ENCODE measurements at regions not wholly inside any gene's neighbourhood (a gene's known extent, or its start where the extent isn't known, plus 50 kb on each side); places are given as distances from the start of the nearest gene placed in this dataset.
A peak's percentile ranks its signal among the peaks of the same experiment; 100 is the strongest.

DNA sequence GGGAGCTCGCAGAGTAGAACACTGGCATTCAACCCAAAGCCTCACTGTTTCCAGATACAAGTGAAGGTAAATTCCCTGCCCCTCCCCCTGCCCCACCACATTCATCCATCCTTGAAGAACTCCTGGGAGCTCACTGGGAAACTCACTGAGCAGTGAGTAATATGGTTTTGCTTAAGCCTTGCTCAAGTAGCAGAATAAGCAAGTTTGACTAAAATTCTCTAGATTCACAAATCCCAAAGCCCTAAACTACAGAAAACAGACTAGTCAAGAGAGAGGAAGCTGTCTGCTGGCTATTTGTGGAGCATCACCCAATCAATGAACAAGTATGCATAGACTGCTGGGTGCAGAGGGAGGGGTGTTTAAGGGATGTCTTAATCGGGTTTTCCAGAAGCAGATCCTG is 82.1 kb downstream of the UNC5CL start:
- H3K4me3 ChIP-seq (ENCODE audit: control insufficient read depth, low read depth, low read length) = no peak overlapping the region
- peak; percentile 24 for DNase-seq (ENCODE audit: low read depth)
- TF ChIP-seq, protein P1, sequence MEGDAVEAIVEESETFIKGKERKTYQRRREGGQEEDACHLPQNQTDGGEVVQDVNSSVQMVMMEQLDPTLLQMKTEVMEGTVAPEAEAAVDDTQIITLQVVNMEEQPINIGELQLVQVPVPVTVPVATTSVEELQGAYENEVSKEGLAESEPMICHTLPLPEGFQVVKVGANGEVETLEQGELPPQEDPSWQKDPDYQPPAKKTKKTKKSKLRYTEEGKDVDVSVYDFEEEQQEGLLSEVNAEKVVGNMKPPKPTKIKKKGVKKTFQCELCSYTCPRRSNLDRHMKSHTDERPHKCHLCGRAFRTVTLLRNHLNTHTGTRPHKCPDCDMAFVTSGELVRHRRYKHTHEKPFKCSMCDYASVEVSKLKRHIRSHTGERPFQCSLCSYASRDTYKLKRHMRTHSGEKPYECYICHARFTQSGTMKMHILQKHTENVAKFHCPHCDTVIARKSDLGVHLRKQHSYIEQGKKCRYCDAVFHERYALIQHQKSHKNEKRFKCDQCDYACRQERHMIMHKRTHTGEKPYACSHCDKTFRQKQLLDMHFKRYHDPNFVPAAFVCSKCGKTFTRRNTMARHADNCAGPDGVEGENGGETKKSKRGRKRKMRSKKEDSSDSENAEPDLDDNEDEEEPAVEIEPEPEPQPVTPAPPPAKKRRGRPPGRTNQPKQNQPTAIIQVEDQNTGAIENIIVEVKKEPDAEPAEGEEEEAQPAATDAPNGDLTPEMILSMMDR (conservative IDR thresholded peaks at IDR 0.05; ENCODE audit: control insufficient read depth, insufficient read depth, low read depth, low read length) = no peak

DNA sequence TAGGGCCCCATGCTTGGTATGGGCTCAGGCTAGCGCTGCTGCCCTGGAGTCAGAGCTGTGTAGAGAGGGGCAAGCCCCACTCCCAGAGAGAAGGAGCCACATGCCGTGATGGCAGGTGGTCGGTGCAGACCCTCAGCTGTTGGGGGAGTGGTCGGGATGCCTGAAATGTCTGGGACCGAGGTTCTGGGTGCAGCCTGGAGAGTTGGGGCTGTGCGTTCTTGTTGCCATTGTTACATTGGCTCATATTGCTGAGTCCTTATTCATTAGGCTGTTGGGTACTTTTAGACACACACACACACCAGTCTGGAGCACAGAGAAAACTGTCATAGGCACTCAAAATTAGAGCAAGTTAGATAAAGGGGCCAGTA is 83.9 kb downstream of the UNC5CL start:
- TF ChIP-seq, protein P1 (conservative IDR thresholded peaks at IDR 0.05; ENCODE audit: control insufficient read depth, insufficient read depth, low read depth, low read length) = no peak
- no peak for DNase-seq (ENCODE audit: low read depth)
- no peak overlapping the region for H3K4me3 ChIP-seq (ENCODE audit: control insufficient read depth, low read depth, low read length)

DNA sequence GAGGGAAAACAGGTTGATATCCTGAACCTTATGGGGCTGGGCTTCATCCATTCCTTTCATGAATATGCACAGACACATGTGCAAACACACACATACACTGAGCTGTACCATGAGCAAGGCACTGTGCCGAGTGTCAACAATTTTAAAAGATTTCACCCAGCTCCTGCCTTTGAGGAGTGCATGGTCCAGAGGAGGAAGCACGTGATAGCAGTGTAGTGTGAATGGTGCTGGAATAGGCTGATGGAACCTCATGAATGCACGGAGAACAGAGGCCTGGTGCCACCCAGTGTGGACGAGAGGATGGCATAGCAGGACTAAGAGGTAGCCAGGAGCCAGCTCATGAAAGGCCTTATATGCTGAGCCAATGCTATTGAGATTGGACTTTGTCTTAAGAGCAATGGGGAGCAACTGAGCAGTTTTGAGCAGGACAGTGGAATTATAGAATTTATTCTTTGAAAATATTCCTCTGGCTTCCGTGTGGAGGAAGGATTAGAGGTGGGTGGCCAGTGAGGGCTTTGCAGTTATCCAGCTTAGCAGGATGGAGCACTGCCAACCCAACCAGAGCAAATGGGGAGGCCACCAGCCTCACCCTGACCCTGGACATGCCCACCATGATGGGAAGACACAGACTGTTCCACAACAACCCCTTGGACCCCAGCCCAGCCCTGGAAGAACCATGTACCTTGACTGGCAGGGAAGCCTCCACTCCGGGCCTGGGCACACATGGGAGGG is 84.4 kb downstream of the UNC5CL start:
- TF ChIP-seq, protein P1 (conservative IDR thresholded peaks at IDR 0.05; ENCODE audit: control insufficient read depth, insufficient read depth, low read depth, low read length) = no peak
- no peak for DNase-seq (ENCODE audit: low read depth)
- H3K4me3 ChIP-seq (ENCODE audit: control insufficient read depth, low read depth, low read length) = no peak overlapping the region

DNA sequence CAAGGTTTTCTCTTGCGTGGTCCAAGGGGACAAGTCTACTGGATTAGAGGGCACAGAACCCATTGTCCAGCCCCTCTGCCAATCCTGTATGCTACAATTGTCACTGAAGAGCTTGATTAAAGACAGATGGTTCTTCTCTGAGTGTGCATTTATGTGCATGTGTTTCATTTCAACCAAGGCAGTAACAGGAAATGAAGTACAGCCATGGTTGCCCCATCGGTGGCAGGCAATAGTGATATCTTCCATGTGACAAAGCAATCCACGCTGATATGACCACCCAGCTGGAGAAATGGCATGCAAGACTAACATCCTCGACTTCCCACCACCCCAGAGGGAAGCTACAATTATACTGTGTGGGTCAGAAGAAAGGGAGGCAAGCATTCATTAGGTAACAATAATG is 85.5 kb downstream of the UNC5CL start:
- TF ChIP-seq, protein P1 (conservative IDR thresholded peaks at IDR 0.05; ENCODE audit: control insufficient read depth, insufficient read depth, low read depth, low read length) = no peak
- DNase-seq (ENCODE audit: low read depth) = peak; percentile 41
- no peak overlapping the region for H3K4me3 ChIP-seq (ENCODE audit: control insufficient read depth, low read depth, low read length)

DNA sequence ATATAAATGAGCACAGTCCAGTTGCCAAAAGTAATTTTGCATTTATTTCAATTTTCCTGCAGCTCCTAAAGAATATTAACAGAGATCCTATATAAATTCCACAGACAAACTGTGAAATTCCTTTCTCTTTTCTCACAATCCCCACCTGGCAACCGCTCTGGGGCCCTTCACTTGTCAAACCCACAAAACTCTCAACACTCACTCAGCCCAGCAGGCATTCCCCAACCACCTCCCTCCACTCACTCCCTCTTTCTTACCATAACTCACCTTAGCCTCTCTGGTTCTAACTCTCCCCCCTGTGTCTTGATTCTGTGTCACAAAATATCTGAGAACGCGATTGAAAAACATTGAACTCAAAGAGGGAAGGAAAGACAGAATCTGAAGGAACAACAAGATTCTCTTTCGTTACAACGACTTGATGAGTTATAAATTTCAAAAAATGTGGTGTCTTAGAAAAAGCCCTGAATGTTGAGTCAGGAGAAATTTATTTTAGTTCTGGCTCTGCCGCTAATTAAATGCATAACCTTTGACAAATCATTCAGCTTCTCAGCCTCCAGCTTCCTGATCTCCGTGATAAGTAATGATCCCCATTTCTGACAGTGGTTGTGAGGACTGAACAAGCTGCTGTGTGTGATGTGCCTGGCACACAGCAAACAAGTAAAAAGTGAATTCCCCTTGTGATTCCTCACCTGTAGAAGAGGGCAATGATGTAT is 87.9 kb downstream of the UNC5CL start:
- TF ChIP-seq, protein P1 (conservative IDR thresholded peaks at IDR 0.05; ENCODE audit: control insufficient read depth, insufficient read depth, low read depth, low read length) = no peak
- no peak overlapping the region for H3K4me3 ChIP-seq (ENCODE audit: control insufficient read depth, low read depth, low read length)
- DNase-seq (ENCODE audit: low read depth) = peak; percentile 45

DNA sequence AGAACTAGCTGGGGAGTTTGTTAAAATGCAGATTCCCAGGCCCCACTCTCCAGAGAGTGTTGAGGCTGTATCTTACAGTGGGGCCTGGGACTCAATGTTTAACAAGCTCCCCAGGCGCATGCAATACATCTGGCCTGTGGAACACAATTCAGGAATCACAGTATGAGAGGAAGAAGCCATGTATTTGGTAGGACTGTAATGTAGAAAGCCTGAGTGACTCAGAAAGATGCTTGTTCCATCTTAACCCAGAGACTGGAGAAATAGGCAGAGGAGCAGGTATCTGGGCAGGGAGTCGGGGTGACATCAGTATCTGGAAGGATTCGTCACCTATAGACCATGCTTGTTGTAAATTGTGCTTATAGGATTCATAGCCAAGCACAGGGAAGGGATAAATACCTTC is 90.5 kb downstream of the UNC5CL start:
- H3K4me3 ChIP-seq (ENCODE audit: control insufficient read depth, low read depth, low read length) = no peak overlapping the region
- DNase-seq (ENCODE audit: low read depth) = peak; percentile 45
- TF ChIP-seq, protein P1 (conservative IDR thresholded peaks at IDR 0.05; ENCODE audit: control insufficient read depth, insufficient read depth, low read depth, low read length) = no peak

Measured in fibroblast of mammary gland (primary cell).